Breast epithelium (tissue), 4 donors: ENCODE measurements at regions not wholly inside any gene's neighbourhood (a gene's known extent, or its start where the extent isn't known, plus 50 kb on each side); places are given as distances from the start of the nearest gene placed in this dataset.

Source experiments
- DNase-seq, 2 donors: peaks; one replicate each; pipeline ENCODE4 v3.0.0-alpha.2; 2019; ENCODE audit warnings: low spot score in 2 of 2
- H3K27ac ChIP-seq, 2 donors: fragments of 200-600 bp; sonication (generic) in 1 of 2; one replicate each; pipeline ENCODE4 v1.5.1; 2016 to 2019; ENCODE audit warnings: mild to moderate bottlenecking in 1 of 2
- H3K27me3 ChIP-seq, 2 donors: fragments of 200-600 bp; sonication (generic) in 1 of 2; one replicate each; pipeline versions ENCODE4 v1.5.1 to v1.6.0; 2017 to 2019; ENCODE audit warnings: control low read depth in 1 of 2, mild to moderate bottlenecking in 1 of 2
- H3K36me3 ChIP-seq: fragments of 200-600 bp; one replicate; pipeline ENCODE4 v1.5.1; 2019
- H3K4me1 ChIP-seq, 2 donors: fragments of 200-600 bp; sonication (generic); one replicate each; pipeline ENCODE4 v1.5.1; 2016 to 2019; ENCODE audit warnings: control low read depth in 1 of 2
- H3K4me3 ChIP-seq, 3 donors: fragments of 200-600 bp; sonication (generic); 1 replicate in 2 of 3; 2 replicates in 1 of 3; pipeline ENCODE4 v1.5.1; 2016 to 2019; ENCODE audit warnings: mild to moderate bottlenecking in 3 of 3, moderate library complexity in 2 of 3
- H3K9me3 ChIP-seq, 2 donors: fragments of 200-600 bp; sonication (generic) in 1 of 2; one replicate each; pipeline ENCODE4 v1.5.1; 2016 to 2019; ENCODE audit warnings: control low read depth in 1 of 2
- POLR2A ChIP-seq: fragments of 450-650 bp; IDR thresholded peaks from one replicate; pipeline ENCODE4 v1.6.1; 2016; ENCODE audit warnings: antibody characterized with exemption, mild to moderate bottlenecking, moderate library complexity
- POLR2AphosphoS5 ChIP-seq, 3 donors: sonication (generic); formaldehyde crosslinking; IDR thresholded peaks; one replicate each; pipeline ENCODE4 v1.6.1; 2017; ENCODE audit warnings: antibody characterized with exemption in 3 of 3
- intact Hi-C: fragments of 100-400 bp; cut with DNase I; formaldehyde crosslinking; loops from one replicate; pipeline ENCODE4 v1.15.1; 2023; ENCODE audit warnings: low total_unique reads
- TF ChIP-seq, protein P1 (sequence below), 3 donors: fragments of 450-650 bp; IDR thresholded peaks; one replicate each; pipeline ENCODE4 v1.5.1; 2016 to 2017; ENCODE audit warnings: antibody characterized with exemption in 3 of 3, mild to moderate bottlenecking in 3 of 3, moderate library complexity in 3 of 3

DNA sequence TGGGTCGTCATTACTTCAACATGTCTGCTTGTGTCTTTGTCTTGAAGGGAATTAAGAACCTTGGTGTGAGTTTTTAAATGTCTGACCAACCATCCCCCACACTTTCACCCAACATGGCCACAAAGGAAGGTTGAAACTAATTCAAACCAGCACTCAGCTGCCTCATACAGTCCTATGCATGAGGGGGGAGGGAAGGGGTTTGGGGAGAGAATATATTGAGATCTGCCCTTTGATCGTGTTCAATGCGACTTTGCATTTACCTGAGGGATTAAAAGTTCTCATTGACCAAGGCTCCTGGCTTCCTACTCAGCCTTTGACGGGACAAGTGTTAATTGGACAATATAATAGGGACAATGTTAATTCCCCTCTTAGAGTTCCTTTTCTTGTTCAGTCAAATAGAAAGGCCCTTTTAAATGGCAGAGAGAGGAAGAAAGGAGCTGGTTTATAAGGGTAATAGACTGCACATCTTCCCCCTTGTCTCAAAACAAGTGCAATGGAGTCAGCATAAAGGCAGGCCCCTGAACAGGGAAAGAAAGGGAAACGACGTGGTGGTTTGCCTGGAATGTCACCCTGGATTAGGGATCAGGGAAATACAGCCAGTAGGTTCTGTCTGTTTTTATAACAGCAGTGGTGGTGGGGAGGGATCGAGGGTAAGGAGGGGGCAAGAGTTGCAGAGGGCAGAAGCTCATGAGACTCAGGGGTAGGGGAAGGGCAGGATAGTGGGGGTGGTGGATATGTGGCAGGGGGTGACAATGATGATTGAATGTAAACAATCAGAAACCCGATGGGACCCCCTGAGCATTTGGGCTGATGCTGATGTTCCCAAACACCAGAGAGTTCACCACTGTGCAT, 198.7 kb downstream of the MYCN start:
- Histone ChIP-seq H3K27ac (no peak overlapping the region), H3K4me1 (no peaks in the 10 kb centered on the region), H3K9me3 (no peaks in the 10 kb centered on the region), H3K4me3 (no peak overlapping the region), H3K27me3 (no peaks in the 10 kb centered on the region), H3K36me3 (no peaks in the 10 kb centered on the region)
- intact Hi-C loops, result no loop called here
- TF ChIP-seq POLR2A, result no peak
- TF ChIP-seq, protein P1, sequence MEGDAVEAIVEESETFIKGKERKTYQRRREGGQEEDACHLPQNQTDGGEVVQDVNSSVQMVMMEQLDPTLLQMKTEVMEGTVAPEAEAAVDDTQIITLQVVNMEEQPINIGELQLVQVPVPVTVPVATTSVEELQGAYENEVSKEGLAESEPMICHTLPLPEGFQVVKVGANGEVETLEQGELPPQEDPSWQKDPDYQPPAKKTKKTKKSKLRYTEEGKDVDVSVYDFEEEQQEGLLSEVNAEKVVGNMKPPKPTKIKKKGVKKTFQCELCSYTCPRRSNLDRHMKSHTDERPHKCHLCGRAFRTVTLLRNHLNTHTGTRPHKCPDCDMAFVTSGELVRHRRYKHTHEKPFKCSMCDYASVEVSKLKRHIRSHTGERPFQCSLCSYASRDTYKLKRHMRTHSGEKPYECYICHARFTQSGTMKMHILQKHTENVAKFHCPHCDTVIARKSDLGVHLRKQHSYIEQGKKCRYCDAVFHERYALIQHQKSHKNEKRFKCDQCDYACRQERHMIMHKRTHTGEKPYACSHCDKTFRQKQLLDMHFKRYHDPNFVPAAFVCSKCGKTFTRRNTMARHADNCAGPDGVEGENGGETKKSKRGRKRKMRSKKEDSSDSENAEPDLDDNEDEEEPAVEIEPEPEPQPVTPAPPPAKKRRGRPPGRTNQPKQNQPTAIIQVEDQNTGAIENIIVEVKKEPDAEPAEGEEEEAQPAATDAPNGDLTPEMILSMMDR (IDR thresholded peaks at IDR 0.05), result no peak
- TF ChIP-seq POLR2AphosphoS5 (IDR thresholded peaks at IDR 0.05), result no peak
- no peak for DNase-seq

DNA sequence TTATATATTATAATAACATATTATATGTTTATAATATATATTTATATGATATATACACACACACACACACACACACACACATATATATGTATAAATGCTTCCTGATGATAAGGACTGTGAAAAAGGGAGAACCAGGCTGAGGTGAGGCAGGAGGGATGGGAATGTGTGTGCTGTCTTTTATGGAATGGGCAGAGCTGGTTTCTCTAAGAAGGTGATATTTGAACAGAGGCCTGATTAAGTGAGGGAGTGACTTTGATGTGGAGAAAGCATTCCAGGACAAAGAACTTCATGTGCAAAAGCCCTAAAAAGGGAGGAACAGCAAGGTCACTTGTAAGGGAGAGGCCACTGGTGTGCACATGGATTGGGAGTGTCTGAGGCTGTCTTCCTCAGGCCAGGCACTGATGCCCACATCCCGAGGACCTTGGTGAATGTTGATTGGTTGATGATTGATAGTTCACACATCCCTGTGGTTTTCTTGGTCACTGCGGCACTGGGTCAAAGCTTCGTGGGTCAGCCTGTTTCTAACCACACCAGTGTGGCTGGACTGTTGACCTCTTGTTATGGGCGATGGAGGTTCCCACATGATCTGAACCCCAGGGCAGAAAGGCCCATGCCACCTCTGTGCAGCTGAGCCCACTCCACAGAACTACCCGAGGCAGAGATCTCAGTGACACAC, 196.9 kb downstream of the MYCN start:
- TF ChIP-seq POLR2AphosphoS5 (IDR thresholded peaks at IDR 0.05), result no peak
- TF ChIP-seq, protein P1 (IDR thresholded peaks at IDR 0.05), result no peak
- no peak for TF ChIP-seq POLR2A
- no peaks in the 10 kb centered on the region for H3K9me3 ChIP-seq

DNA sequence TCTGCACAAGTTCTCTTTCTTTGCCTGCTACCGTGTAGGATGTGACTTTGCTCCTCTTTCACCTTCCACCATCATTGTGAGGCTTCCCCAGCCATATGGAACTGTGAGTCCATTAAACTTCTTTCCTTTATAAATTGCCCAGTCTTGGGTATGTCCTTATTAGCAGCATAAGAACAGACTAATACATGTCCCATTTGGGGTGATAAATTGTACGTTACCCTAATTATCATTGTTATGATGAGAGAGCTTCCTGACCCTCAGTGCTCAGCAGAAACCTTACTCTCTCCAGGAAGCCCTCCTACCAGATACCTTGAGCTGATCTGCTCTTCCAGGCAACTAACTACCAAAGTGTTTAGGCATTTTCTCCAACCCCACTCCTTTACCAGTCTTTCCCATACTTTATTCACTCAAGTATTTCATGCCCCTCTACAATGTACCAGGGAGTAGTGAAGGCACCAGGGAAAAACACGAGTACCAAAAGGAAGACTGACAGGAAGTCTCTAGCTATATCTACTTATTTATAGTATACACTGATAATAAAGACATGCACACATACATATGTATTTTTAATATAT, 196.2 kb downstream of the MYCN start:
- no peaks in the 10 kb centered on the region for H3K4me1 ChIP-seq
- no peaks in the 10 kb centered on the region for H3K36me3 ChIP-seq
- no peak overlapping the region for H3K27ac ChIP-seq
- no peak overlapping the region for H3K4me3 ChIP-seq
- H3K27me3 ChIP-seq, result no peaks in the 10 kb centered on the region
- H3K9me3 ChIP-seq, result no peaks in the 10 kb centered on the region
- TF ChIP-seq POLR2A (no peak), POLR2AphosphoS5 (IDR thresholded peaks at IDR 0.05) (no peak)
- TF ChIP-seq, protein P1 (IDR thresholded peaks at IDR 0.05), result no peak
- no peak for DNase-seq
- intact Hi-C loops, result no loop called here

More for the DNA sequence above, 196.9 kb downstream of the MYCN start:
- Histone ChIP-seq H3K27me3 (no peaks in the 10 kb centered on the region), H3K36me3 (no peaks in the 10 kb centered on the region), H3K4me3 (no peak overlapping the region), H3K4me1 (no peaks in the 10 kb centered on the region), H3K27ac (no peak overlapping the region)
- intact Hi-C loops, result no loop called here
- DNase-seq, result no peak

DNA sequence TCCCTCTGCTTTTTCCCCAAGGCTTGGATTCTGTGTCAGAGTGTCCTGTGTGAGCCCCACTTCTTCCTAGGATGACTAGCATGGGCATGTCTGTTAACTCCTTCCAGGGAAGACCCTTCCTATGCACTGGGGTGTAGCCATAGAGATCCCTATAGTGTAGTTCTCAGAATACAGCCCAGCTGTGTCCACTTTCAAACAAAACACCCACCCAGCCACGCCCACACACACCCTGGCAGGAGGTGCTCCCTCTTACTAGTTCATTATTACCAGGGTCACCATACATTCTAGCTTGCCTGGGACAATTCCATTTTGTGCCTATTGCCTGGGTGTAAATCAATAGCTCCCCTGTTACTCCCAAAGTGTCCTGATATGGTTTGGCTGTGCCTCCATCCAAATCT, 195.6 kb downstream of the MYCN start:
- no peak overlapping the region for H3K4me3 ChIP-seq
- DNase-seq, result no peak
- H3K27ac ChIP-seq, result no peak overlapping the region
- no peaks in the 10 kb centered on the region for H3K9me3 ChIP-seq
- no peaks in the 10 kb centered on the region for H3K36me3 ChIP-seq
- intact Hi-C loops, result no loop called here
- no peaks in the 10 kb centered on the region for H3K4me1 ChIP-seq
- no peaks in the 10 kb centered on the region for H3K27me3 ChIP-seq
- TF ChIP-seq, protein P1 (IDR thresholded peaks at IDR 0.05), result no peak
- no peak for TF ChIP-seq POLR2AphosphoS5 (IDR thresholded peaks at IDR 0.05)
- TF ChIP-seq POLR2A, result no peak
